SW480 (cell line): ENCODE measurements at regions not wholly inside any gene's neighbourhood (a gene's known extent, or its start where the extent isn't known, plus 50 kb on each side); places are given as distances from the start of the nearest gene placed in this dataset.

Experiments used
- DNase-seq: peaks from one replicate; pipeline ENCODE4 v3.0.0-alpha.2; 2016; ENCODE audit warnings: low spot score

GRCh38 chr13:22009500-22009899, 338.6 kb downstream of the FGF9 start:
- DNase-seq = no peak

- DNase-seq = no peak
Measured at GRCh38 chr13:22009937-22010336, 339.1 kb downstream of the FGF9 start.

- no peak for DNase-seq
Measured at GRCh38 chr13:22012686-22013085, 341.8 kb downstream of the FGF9 start.

- DNase-seq = peak; percentile 88
Measured at GRCh38 chr13:22014469-22014868, 343.6 kb downstream of the FGF9 start.

GRCh38 chr13:22017226-22017625, 346.4 kb downstream of the FGF9 start:
- no peak for DNase-seq

GRCh38 chr13:22018076-22018835, 347.4 kb downstream of the FGF9 start:
- DNase-seq = no peak

- no peak for DNase-seq
Measured at GRCh38 chr13:22018836-22019210, 347.9 kb downstream of the FGF9 start.

- DNase-seq = no peak
Measured at GRCh38 chr13:22024381-22024994, 353.6 kb downstream of the FGF9 start.

GRCh38 chr13:22027566-22027965, 356.7 kb downstream of the FGF9 start:
- no peak for DNase-seq

GRCh38 chr13:22028831-22029230, 358.0 kb downstream of the FGF9 start:
- DNase-seq = no peak

GRCh38 chr13:22030321-22030720, 359.4 kb downstream of the FGF9 start:
- no peak for DNase-seq

GRCh38 chr13:22031702-22032286, 360.9 kb downstream of the FGF9 start:
- DNase-seq = no peak

- no peak for DNase-seq
Measured at GRCh38 chr13:22032905-22033304, 362.0 kb downstream of the FGF9 start.

- DNase-seq = no peak
Measured at GRCh38 chr13:22039961-22040360, 369.1 kb downstream of the FGF9 start.

GRCh38 chr13:22040810-22041364, 370.0 kb downstream of the FGF9 start:
- DNase-seq = peak; percentile 79

GRCh38 chr13:22041741-22042140, 370.9 kb downstream of the FGF9 start:
- DNase-seq = no peak

- DNase-seq = peak; percentile 16
Measured at GRCh38 chr13:22047082-22047784, 376.4 kb downstream of the FGF9 start.

GRCh38 chr13:22047785-22048104, 376.9 kb downstream of the FGF9 start:
- DNase-seq = no peak

GRCh38 chr13:22049384-22049783, 378.5 kb downstream of the FGF9 start:
- DNase-seq = no peak

GRCh38 chr13:22050951-22051563, 380.2 kb downstream of the FGF9 start:
- no peak for DNase-seq

- no peak for DNase-seq
Measured at GRCh38 chr13:22053053-22053452, 382.2 kb downstream of the FGF9 start.

GRCh38 chr13:22055259-22055658, 384.4 kb downstream of the FGF9 start:
- no peak for DNase-seq
